H9 (cell line): ENCODE measurements at regions not wholly inside any gene's neighbourhood (a gene's known extent, or its start where the extent isn't known, plus 50 kb on each side); places are given as distances from the start of the nearest gene placed in this dataset.

Experiments used
- DNase-seq: peaks from one replicate; pipeline ENCODE4 v3.0.0-alpha.2; 2017
- H2AFZ ChIP-seq: one replicate; pipeline ENCODE4 v1.6.1; 2013; ENCODE audit warnings: mild to moderate bottlenecking, low read length, control low read depth, moderate library complexity
- H2AK5ac ChIP-seq: 2 replicates; pipeline ENCODE4 v1.6.1; 2013; ENCODE audit warnings: low read length, control low read depth, mixed read lengths; ENCODE audit not compliant: insufficient read length
- H2BK120ac ChIP-seq: one replicate; pipeline ENCODE4 v1.6.1; 2013; ENCODE audit warnings: low read depth, mild to moderate bottlenecking, low read length, control low read depth, inconsistent platforms; ENCODE audit not compliant: poor library complexity, severe bottlenecking
- H2BK12ac ChIP-seq: 2 replicates; pipeline ENCODE4 v1.6.1; 2013; ENCODE audit warnings: low read length, control low read depth, mixed read lengths, low read depth; ENCODE audit not compliant: insufficient read length
- H2BK15ac ChIP-seq: 2 replicates; pipeline ENCODE4 v1.6.1; 2013; ENCODE audit warnings: low read depth, low read length, control low read depth
- H2BK20ac ChIP-seq: one replicate; pipeline ENCODE4 v1.6.1; 2013; ENCODE audit warnings: low read depth, mild to moderate bottlenecking, low read length, control low read depth, inconsistent platforms; ENCODE audit not compliant: poor library complexity, severe bottlenecking
- H2BK5ac ChIP-seq: 2 replicates; pipeline ENCODE4 v1.6.1; 2013; ENCODE audit warnings: low read length, control low read depth, mixed read lengths; ENCODE audit not compliant: insufficient read length
- H3K14ac ChIP-seq: 2 replicates; pipeline ENCODE4 v1.6.1; 2013; ENCODE audit warnings: low read length, control low read depth; ENCODE audit not compliant: insufficient read depth
- H3K18ac ChIP-seq: 2 replicates; pipeline ENCODE4 v1.6.1; 2013; ENCODE audit warnings: low read depth, mild to moderate bottlenecking, mixed read lengths, low read length, control low read depth; ENCODE audit not compliant: insufficient read length
- H3K23ac ChIP-seq: 2 replicates; pipeline ENCODE4 v1.6.1; 2013; ENCODE audit warnings: low read length, control low read depth, mixed read lengths, low read depth; ENCODE audit not compliant: insufficient read length
- H3K23me2 ChIP-seq: 2 replicates; pipeline ENCODE4 v1.6.1; 2013; ENCODE audit warnings: low read depth, mild to moderate bottlenecking, mixed read lengths, low read length, control low read depth; ENCODE audit not compliant: insufficient read length, poor library complexity, severe bottlenecking
- H3K27ac ChIP-seq: 2 replicates; pipeline ENCODE4 v1.5.1; 2013; ENCODE audit warnings: low read length, control low read depth, mixed read lengths, low read depth; ENCODE audit not compliant: insufficient read length
- H3K27me3 ChIP-seq: 2 replicates; pipeline ENCODE4 v1.6.1; 2013; ENCODE audit warnings: low read length, control low read depth, inconsistent platforms; ENCODE audit not compliant: insufficient read depth
- H3K4ac ChIP-seq: 2 replicates; pipeline ENCODE4 v1.6.1; 2013; ENCODE audit warnings: low read depth, mild to moderate bottlenecking, control low read depth, inconsistent platforms, low read length, moderate library complexity
- H3K4me1 ChIP-seq: 2 replicates; pipeline ENCODE4 v1.6.1; 2013; ENCODE audit warnings: low read length, control low read depth, inconsistent platforms; ENCODE audit not compliant: insufficient read depth
- H3K4me2 ChIP-seq: 2 replicates; pipeline ENCODE4 v1.6.1; 2013; ENCODE audit warnings: low read length, control low read depth, mixed read lengths; ENCODE audit not compliant: insufficient read length, insufficient read depth
- H3K56ac ChIP-seq: 2 replicates; pipeline ENCODE4 v1.6.1; 2013; ENCODE audit warnings: low read depth, mild to moderate bottlenecking, mixed read lengths, low read length, control low read depth; ENCODE audit not compliant: insufficient read length
- H3K79me1 ChIP-seq: 2 replicates; pipeline ENCODE4 v1.6.1; 2013; ENCODE audit warnings: low read depth, mild to moderate bottlenecking, moderate library complexity, low read length, control low read depth, inconsistent platforms; ENCODE audit not compliant: insufficient read depth, poor library complexity, severe bottlenecking
- H3K79me2 ChIP-seq: 2 replicates; pipeline ENCODE4 v1.6.1; 2013; ENCODE audit warnings: low read length, control low read depth, inconsistent platforms; ENCODE audit not compliant: insufficient read depth
- H3K9ac ChIP-seq: 2 replicates; pipeline ENCODE4 v1.6.1; 2013; ENCODE audit warnings: low read length, control low read depth, mixed read lengths; ENCODE audit not compliant: insufficient read length; ENCODE audit errors: extremely low read depth
- H3K9me3 ChIP-seq: one replicate; pipeline ENCODE4 v1.6.1; 2013; ENCODE audit warnings: low read depth, low read length, inconsistent platforms; ENCODE audit not compliant: control insufficient read depth
- H3T11ph ChIP-seq: one replicate; pipeline ENCODE4 v1.6.1; 2013; ENCODE audit warnings: mild to moderate bottlenecking, low read length, control low read depth, inconsistent platforms
- H4K20me1 ChIP-seq: one replicate; pipeline ENCODE4 v1.6.1; 2013; ENCODE audit not compliant: control insufficient read depth, insufficient read length, insufficient read depth
- H4K5ac ChIP-seq: 2 replicates; pipeline ENCODE4 v1.6.1; 2013; ENCODE audit warnings: low read depth, mild to moderate bottlenecking, mixed read lengths, low read length, control low read depth; ENCODE audit not compliant: insufficient read length
- H4K8ac ChIP-seq: replicated peaks from 2 replicates; pipeline ENCODE4 v1.6.1; 2013; ENCODE audit warnings: low read length, control low read depth, mixed read lengths, low read depth; ENCODE audit not compliant: insufficient read length
- H4K91ac ChIP-seq: 2 replicates; pipeline ENCODE4 v1.6.1; 2013; ENCODE audit warnings: low read depth, mild to moderate bottlenecking, moderate library complexity, mixed read lengths, low read length, control low read depth; ENCODE audit not compliant: insufficient read length
- H3K27ac Mint-ChIP-seq, 3 experiments: 2 replicates in 2 of 3; 3 replicates in 1 of 3; pipeline ENCODE4 v1.8.0; 2020 to 2021; ENCODE audit warnings: mixed read lengths in 3 of 3, mild to moderate bottlenecking in 1 of 3, moderate library complexity in 1 of 3
- H3K27me3 Mint-ChIP-seq: 2 replicates; pipeline ENCODE4 v1.8.0; 2021; ENCODE audit warnings: low read depth, mild to moderate bottlenecking, moderate library complexity, mixed read lengths
- H3K36me3 Mint-ChIP-seq, 3 experiments: 2 replicates in 2 of 3; 3 replicates in 1 of 3; pipeline ENCODE4 v1.8.0; 2020 to 2021; ENCODE audit warnings: low read depth in 3 of 3, mixed read lengths in 3 of 3; ENCODE audit not compliant: insufficient read depth in 1 of 3
- H3K4me1 Mint-ChIP-seq, 2 experiments: 2 replicates each; pipeline ENCODE4 v1.8.0; 2020; ENCODE audit warnings: mixed read lengths in 2 of 2
- H3K4me3 Mint-ChIP-seq, 2 experiments: 2 replicates in 1 of 2; 3 replicates in 1 of 2; pipeline ENCODE4 v1.8.0; 2020 to 2021; ENCODE audit warnings: mild to moderate bottlenecking in 2 of 2, mixed read lengths in 2 of 2, moderate library complexity in 1 of 2
- H3K9me3 Mint-ChIP-seq, 2 experiments: 2 replicates in 1 of 2; 3 replicates in 1 of 2; pipeline ENCODE4 v1.8.0; 2020; ENCODE audit warnings: mild to moderate bottlenecking in 2 of 2, mixed read lengths in 2 of 2, moderate library complexity in 1 of 2
- CTCF ChIP-seq: fragments of 200-600 bp; sonication (generic); conservative IDR thresholded peaks from 3 replicates; pipeline ENCODE4 v1.8.0; 2021; ENCODE audit warnings: antibody characterized with exemption, mild to moderate bottlenecking
- WGBS: extraction: QIAGEN DNeasy Blood & Tissue Kit; methylation state at CpG from one replicate; pipeline ENCODE4 v1.1.7; 2013; ENCODE audit warnings: missing lambda C conversion rate, low lambda C conversion rate, mixed read lengths; ENCODE audit not compliant: insufficient read length; ENCODE audit errors: extremely low coverage; 5-methylcytosine and 5-hydroxymethylcytosine counted together

- Histone ChIP-seq H2BK5ac (no peak overlapping the region), H3K79me1 (no peaks in the 10 kb centered on the region), H3K79me2 (no peaks in the 10 kb centered on the region), H2BK120ac (no peak overlapping the region), H3T11ph (no peak overlapping the region), H3K4me1 (no peaks in the 10 kb centered on the region), H3K27me3 (no peaks in the 10 kb centered on the region), H3K56ac (no peak overlapping the region), H3K9me3 (no peaks in the 10 kb centered on the region), H4K91ac (no peak overlapping the region), H3K4me2 (no peak overlapping the region), H3K23me2 (no peaks in the 10 kb centered on the region), H2AK5ac (no peak overlapping the region), H2AFZ (no peak overlapping the region), H4K5ac (no peak overlapping the region), H3K9ac (no peak overlapping the region), H4K20me1 (no peaks in the 10 kb centered on the region), H3K4ac (no peak overlapping the region), H2BK15ac (no peak overlapping the region), H3K27ac (no peak overlapping the region), H2BK20ac (no peak overlapping the region), H3K14ac (no peak overlapping the region), H2BK12ac (no peak overlapping the region), H4K8ac (no peak overlapping the region), H3K18ac (no peak overlapping the region), H3K23ac (no peak overlapping the region)
- Mint-ChIP-seq H3K27ac (no peak overlapping the region), H3K4me1 (no peaks in the 10 kb centered on the region), H3K27me3 (no peaks in the 10 kb centered on the region; the same call in 1 of the 2 replicates), H3K36me3 (no peaks in the 10 kb centered on the region), H3K9me3 (no peaks in the 10 kb centered on the region; a peak in 1 of 5 replicates), H3K4me3 (no peak overlapping the region)
- no peak for DNase-seq
- no CpG with 5 or more reads among the region's 3 CpGs for WGBS
- no peak for TF ChIP-seq CTCF
These were observed 89.8 kb upstream of the ZC3H12C start for GRCh38 chr11:110003426-110003825.
